ENCODE measurements at regions not wholly inside any gene's neighbourhood (a gene's known extent, or its start where the extent isn't known, plus 50 kb on each side); places are given as distances from the start of the nearest gene placed in this dataset.

DNA sequence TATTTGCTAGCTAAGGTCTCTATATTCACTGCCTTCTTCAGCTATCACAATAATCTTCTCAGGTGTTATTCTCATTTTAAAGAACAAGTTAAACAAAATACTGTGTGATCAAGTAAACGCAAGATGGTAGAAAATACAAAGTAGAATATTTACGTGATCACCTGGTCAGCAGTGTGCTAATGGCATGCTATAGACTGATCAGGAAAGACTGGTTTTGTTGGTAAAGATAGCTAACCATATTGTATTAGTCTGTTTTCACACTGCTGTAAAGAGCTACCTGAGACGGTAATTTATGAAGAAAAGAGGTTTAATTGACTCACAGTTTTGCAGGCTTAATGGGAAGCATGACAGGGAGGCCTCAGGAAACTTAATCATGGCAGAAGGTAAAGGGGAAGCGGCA is 50.4 kb downstream of the ZBTB38 start:
- no peak overlapping the region for H3K27ac Mint-ChIP-seq
- ATAC-seq (no peak), DNase-seq (ENCODE audit: low spot score in 2 of 2) (no peak)
- peaks cover 5 to 29% of the 10 kb centered on the region in 2 donors for H3K36me3 Mint-ChIP-seq
- peaks cover 0 to 8% of the 10 kb centered on the region in 2 donors for H3K9me3 Mint-ChIP-seq

DNA sequence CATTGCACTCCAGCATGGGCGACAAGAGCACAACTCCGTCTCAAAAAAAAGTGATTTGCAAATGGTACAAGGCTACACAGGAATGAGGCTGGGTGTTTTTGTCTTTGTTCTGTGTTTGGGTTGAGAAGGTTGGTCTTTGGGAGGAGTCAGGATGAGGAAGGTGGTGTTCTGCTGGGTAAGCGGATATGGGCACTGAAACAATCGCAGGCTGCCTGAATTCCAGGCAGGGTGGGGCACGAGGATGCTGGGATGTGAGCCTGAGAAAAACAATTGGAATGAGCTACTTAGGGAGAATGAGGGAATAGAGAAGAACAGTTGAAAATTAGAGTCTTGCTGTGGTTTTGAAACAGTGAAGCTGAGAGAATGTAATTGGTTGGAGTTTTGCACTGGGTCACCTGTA is 51.6 kb downstream of the ZBTB38 start:
- H3K9me3 Mint-ChIP-seq: peaks cover 0 to 8% of the 10 kb centered on the region in 2 donors
- ATAC-seq (no peak), DNase-seq (ENCODE audit: low spot score in 2 of 2) (no peak)
- peaks cover 5 to 29% of the 10 kb centered on the region in 2 donors for H3K36me3 Mint-ChIP-seq
- H3K27ac Mint-ChIP-seq: no peak overlapping the region

DNA sequence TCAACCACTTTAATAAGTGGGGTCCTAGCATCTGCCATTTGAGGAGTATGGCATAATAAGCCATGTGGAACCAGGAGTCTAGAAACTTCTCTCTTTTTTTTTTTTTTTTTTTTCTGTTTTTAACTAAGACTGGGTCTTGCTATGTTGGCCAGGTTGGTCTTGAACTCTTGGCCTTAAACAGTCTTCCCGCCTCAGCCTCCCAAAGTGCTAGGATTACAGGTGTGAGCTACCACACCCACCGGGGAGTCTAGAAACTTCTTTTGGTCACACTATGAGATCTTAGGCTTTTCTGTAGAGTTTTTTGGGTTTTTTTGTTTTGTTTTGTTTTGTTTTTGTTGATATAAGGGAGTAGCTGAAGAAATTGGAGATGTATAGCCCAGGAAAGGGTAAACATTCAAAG is 52.9 kb downstream of the ZBTB38 start:
- H3K36me3 Mint-ChIP-seq: peaks cover 5 to 29% of the 10 kb centered on the region in 2 donors

DNA sequence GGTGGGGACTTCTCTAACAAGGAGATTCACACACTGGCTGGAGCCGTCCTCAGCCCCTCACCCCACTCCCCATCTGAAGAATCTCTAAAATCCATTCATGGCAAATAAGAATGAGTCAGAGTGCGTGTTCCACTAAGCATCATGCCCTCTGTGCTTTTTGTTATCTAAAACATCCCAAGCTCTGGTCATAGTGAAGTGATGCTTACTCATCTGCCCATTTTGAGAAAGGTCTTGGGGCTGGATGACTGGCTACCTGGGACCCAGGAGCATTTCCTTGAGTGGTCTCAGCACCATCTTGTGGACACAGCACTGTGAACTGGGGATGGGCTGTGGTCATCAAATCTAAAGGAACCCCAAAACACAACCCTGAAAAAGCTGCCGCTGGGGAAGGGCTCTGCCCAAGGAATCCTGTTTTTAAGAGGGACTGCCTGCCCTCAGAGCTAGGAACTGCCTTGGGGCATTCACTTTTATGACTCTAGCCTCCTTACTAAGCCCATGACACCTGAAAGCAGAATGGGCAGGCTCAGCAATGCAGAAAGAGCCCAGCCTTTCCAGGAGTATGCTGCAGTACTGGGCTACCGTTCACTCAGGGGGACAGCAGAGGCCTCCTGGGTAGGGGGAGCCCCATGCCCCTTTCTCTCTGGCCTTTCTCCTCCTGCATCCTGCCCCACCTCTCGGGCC is 53.5 kb downstream of the ZBTB38 start:
- ATAC-seq: peak; percentile 7 to 65
- Mint-ChIP-seq H3K9me3 (peaks cover 0 to 8% of the 10 kb centered on the region in 2 donors), H3K36me3 (peaks cover 5 to 29% of the 10 kb centered on the region in 2 donors), H3K27ac (no peak overlapping the region)
- DNase-seq (ENCODE audit: low spot score in 2 of 2): no peak

More for the DNA sequence above, 52.9 kb downstream of the ZBTB38 start:
- peaks cover 0 to 8% of the 10 kb centered on the region in 2 donors for H3K9me3 Mint-ChIP-seq
- H3K27ac Mint-ChIP-seq: no peak overlapping the region
- ATAC-seq (no peak), DNase-seq (ENCODE audit: low spot score in 2 of 2) (no peak)

DNA sequence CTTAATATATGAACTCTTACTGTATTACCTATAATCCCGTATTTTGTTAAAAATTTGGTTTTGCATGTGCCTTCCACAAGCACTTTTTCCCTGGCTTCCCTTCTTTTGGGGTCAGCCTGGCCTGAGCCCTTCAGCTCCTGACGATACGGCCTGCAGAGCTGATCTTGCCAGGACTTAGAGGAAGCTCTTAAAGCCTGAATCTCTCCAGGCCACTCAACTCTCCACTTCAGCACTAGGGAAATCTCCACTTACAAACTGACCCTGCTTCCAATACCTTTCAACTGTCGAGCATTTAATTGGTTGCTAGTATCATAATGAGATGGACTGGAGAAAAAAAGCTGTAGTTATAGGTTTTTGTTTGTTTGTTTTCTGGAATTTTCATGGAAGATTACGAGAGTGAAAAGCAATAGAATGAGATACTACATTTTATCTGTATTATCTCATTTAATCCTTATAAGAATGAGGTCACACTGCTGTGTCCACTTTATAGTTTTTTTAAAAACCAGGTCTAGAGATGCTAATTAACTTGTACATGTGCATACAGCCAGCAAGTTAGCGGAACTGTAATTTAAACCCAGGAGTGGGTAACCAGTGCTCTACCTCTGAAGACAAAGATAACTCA is 54.8 kb downstream of the ZBTB38 start:
- Mint-ChIP-seq H3K9me3 (peaks cover 0 to 8% of the 10 kb centered on the region in 2 donors), H3K27ac (no peak overlapping the region)
- no peak for ATAC-seq

DNA sequence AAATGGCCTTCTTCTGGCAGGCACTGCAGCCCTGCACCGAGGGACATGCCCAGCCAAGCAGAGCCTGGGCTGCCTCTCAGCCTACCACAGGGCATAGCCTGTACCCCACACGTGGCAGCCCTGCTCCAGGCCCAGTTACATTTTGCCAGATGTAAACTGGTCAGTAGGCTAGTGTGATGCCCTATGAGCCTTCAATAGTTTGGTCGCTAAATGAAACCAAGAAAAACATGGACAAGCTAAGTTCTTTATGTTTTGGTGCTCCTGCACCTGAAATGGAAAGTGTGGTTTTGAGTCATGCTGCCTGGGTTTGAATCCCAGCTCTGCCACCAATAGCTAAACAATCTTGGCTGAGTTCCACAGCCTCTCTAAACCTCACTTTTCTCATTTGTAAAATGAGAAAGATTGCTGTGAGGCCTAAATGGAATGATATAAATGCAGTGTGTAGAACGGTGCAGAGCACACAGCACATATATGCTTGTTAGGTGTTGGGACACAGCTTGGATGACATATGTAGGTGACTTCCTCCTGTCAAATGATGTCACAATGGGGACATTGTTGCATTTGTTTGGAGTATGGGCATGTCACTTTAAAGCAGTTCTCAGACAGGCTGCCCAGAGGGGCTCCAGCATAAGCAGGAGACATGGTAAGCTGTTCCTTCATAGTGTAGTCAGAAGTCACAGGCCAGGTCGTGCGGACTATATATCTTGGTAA is 57.4 kb downstream of the ZBTB38 start:
- ATAC-seq (peak; percentile 72 to 81), DNase-seq (ENCODE audit: low spot score in 2 of 2) (no peak)
- Mint-ChIP-seq H3K27ac (no peak overlapping the region), H3K9me3 (no peaks in the 10 kb centered on the region), H3K36me3 (no peaks in the 10 kb centered on the region)

More for the DNA sequence above, 54.8 kb downstream of the ZBTB38 start:
- H3K36me3 Mint-ChIP-seq: peaks cover 5 to 22% of the 10 kb centered on the region in 2 donors
- no peak for DNase-seq (ENCODE audit: low spot score in 2 of 2)

DNA sequence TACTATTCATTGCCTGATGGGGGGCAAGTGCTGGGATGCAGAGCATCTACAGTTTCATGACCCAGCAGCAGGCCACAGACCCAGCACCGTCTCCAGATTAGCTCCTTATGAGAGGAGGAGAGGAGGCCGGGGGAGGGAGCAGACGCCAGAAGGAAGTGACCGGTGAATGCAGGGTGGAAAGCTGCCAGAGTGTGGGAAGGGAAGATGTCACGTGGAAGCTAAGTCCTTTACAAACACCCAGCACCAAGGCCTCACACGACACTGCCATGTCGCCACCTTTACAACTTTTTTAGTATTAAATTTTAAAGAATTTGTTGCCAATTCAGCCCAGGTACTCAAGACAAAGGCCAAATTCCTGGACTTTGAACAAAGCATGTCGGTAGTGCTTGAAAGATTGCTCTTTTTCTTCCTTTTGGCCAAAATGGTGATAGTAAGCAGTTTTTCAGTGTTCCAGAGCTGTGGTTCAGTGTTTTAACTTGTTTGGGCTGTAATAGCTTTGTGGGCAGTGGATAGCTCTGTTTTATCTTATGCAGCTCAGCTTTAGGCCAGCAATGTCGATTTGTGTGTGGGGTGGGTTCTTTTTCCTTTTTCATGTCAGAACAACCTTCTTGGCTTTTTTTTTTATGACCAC is 58.2 kb downstream of the ZBTB38 start:
- DNase-seq (ENCODE audit: low spot score in 2 of 2): no peak
- no peak overlapping the region for H3K27ac Mint-ChIP-seq
- no peaks in the 10 kb centered on the region for H3K9me3 Mint-ChIP-seq
- no peak for ATAC-seq
- no peaks in the 10 kb centered on the region for H3K36me3 Mint-ChIP-seq

DNA sequence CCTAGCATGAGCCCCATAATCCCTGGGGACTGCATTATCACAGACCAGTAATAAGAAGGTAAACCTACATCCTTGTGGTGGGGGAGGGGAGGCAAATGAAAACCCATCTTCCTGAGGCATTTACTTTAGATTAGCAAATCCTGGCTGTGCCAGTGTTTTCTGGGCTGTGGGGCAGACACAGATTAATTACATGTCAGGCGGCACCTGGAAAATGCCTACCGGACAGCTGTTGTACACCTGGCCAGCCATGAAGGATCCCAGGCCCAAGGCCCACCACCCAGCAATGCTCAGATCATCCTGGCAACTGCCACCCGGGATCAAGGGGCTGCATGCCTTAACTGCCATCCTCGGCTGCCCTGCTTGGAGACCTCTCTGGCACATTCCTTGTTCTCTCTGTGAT is 59.1 kb upstream of the RASA2 start:
- ATAC-seq (no peak), DNase-seq (ENCODE audit: low spot score in 2 of 2) (no peak)
- H3K36me3 Mint-ChIP-seq: no peaks in the 10 kb centered on the region
- no peaks in the 10 kb centered on the region for H3K9me3 Mint-ChIP-seq
- H3K27ac Mint-ChIP-seq: no peak overlapping the region

DNA sequence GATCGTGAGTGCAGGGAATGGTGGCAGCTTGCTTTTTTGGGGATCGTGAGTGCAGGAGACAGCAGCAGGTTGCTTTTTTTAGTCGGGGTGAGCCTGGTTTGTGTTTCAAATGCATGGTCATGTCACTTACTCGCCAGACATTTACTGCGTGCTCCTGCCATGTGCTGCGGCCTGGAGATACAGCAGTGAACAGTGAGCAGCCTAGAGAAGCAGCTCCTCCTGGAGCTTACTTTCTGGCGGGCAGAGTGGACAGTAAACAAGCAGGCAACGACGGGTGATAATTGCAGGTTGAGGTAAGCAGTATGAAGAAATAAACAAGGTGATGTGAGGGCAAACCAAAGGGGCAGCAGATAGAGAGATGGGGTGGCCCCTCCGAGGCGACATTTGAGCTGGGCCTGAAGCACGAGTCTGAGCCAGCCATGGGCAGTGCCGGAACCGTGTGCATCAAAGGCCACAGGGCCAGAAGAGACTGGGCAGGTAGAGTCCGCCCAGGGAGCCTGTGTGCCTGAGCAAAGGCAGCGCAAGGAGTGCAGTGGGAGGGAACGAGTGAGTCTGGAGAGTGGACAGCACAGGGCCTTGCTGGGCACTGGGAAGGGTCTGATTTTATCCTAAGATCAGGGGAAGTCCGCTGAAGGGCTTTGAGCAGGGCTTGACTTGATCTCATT is 57.3 kb upstream of the RASA2 start:
- ATAC-seq (no peak), DNase-seq (ENCODE audit: low spot score in 2 of 2) (no peak)
- H3K27ac Mint-ChIP-seq: peak overlapping the region in 1 of 2 donors; percentile 90
- H3K9me3 Mint-ChIP-seq: no peaks in the 10 kb centered on the region
- H3K36me3 Mint-ChIP-seq: no peaks in the 10 kb centered on the region

DNA sequence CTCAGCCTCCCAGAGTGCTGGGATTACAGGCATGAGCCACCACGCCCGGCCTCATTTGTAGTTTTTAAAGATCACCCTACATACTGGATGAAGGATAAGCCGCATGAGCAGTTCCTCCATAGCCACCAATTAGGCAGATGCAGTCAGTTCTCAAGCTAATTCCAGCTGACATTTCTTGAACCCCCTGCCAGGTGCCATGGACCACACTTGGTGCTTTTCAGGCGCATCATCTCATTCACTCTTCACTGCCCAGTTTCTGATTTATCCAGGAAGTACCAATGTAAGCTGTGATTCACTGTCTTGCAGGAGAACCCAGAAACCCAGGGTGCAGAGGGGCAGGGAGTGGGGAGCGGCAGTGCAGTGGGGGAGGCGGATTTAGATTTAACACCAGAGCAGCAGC is 56.5 kb upstream of the RASA2 start:
- H3K27ac Mint-ChIP-seq: no peak overlapping the region
- ATAC-seq: no peak
- H3K9me3 Mint-ChIP-seq: no peaks in the 10 kb centered on the region
- no peaks in the 10 kb centered on the region for H3K36me3 Mint-ChIP-seq
- no peak for DNase-seq (ENCODE audit: low spot score in 2 of 2)

DNA sequence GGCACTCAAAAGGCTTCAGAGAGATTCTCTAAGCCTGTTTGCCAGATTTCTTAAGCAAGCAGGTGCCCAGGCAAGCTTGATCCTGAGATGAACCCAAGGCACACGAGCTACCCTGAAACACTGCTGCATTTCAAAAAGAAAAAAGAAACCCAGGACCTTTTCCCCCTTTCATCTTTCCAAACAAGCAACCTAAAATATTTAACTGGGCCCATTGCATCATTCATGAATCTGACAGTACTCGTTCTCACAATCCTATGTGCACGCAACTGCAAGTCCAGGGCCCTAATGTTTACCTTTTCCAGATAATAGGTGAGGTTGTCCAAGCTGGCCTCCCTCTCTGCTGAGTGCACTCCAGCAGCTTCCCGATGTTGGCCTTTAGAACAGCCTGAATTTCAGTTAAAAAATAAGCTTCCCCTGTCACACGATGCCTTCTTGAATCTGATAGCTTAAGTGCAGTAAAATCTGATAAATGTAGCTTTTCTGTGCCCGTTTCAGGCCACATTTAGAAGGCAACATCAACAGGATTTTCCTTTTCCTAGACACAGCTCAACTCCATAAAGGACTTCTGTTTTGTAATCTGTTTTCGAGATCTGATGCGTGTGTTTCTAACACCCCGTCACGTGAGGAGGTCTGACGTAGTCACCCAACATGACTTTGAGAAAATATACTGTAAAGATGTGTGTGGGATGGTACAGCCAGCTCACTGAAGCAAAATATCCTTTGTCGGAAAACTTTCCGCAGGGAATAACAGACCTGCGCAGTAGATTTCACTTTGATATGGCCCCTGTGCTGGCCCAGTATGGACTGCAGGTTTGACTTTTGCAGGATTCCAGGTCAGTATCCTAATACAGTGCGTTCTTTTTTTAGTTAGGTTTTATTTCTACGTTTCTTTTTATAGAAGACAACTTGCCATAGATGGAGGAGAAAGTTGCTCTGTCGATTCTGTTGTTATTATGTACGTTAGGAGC is 55.1 kb upstream of the RASA2 start:
- Mint-ChIP-seq H3K27ac (peak overlapping the region in 1 of 2 donors; percentile 7), H3K9me3 (no peaks in the 10 kb centered on the region), H3K36me3 (no peaks in the 10 kb centered on the region)
- no peak for DNase-seq (ENCODE audit: low spot score in 2 of 2)
- ATAC-seq: no peak

DNA sequence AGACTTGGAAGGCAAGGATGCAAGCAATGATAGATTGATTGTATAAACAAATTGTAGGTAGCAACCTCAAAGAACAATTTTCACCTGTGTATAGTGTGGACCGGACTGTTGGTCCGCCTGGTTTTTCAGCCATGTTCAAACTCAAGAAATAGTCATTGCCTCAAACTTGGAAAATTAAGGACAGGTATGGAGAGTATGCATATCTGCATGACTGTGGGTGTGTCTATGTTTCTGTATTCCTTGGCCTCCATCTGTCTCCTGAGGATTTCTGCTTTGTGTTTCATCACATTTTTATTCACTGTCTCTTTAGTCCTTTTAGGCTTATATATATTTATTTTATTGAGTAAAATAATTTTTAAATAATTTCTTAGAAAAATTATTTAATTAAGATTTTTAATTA is 53.9 kb upstream of the RASA2 start:
- ATAC-seq: no peak
- Mint-ChIP-seq H3K36me3 (no peaks in the 10 kb centered on the region), H3K9me3 (no peaks in the 10 kb centered on the region), H3K27ac (no peak overlapping the region)
- no peak for DNase-seq (ENCODE audit: low spot score in 2 of 2)

DNA sequence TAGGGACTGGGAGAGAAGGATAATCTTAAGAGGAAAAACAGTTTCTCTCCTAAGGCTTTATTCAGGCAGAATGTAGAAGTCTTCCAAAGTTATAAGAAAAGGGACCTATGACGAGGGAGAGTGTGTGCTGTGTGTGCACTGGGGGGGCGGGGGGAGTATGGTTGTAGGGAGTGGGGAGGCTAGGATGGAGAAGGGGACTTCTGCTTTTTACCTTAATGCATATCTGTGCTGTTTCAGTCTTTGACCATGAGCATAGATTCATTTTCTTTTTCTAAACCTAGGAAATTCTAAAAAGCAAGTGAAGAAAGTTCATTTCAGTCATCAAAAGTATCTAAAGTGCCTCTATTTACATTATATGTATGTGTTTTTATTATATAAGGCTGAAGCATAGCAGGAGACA is 52.6 kb upstream of the RASA2 start:
- no peaks in the 10 kb centered on the region for H3K9me3 Mint-ChIP-seq
- ATAC-seq (no peak), DNase-seq (ENCODE audit: low spot score in 2 of 2) (no peak)
- H3K36me3 Mint-ChIP-seq: no peaks in the 10 kb centered on the region
- H3K27ac Mint-ChIP-seq: no peak overlapping the region

DNA sequence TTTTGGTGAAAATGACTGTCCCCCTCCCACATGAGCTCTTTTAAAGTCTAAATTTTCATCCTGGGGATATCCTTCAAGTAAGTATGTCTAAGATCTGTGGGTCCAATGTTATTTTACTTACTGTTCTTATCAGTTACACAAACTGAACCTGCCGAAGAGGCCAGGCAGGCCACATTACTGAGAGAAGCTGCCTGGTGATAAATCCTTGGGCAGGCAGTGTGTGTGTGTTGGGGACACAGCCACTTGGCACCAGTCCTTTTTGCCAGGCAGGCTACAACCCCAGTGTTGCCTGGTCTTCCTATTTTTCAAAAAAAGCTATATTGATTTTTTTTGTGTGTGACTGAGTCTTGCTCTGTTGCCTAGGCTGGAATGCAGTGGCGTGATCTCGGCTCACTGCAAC is 50.6 kb upstream of the RASA2 start:
- Mint-ChIP-seq H3K9me3 (no peaks in the 10 kb centered on the region), H3K36me3 (no peaks in the 10 kb centered on the region), H3K27ac (no peak overlapping the region)
- DNase-seq (ENCODE audit: low spot score in 2 of 2): no peak
- ATAC-seq: no peak
